Stomach (tissue), 4 donors: ENCODE measurements at regions not wholly inside any gene's neighbourhood (a gene's known extent, or its start where the extent isn't known, plus 50 kb on each side); places are given as distances from the start of the nearest gene placed in this dataset.

Source experiments
- CTCF ChIP-seq, 7 experiments: fragments of 450-650 bp in 4 of 7; fragments of 200-600 bp in 3 of 7; sonication (generic) in 3 of 7; IDR thresholded peaks; one replicate each; pipeline ENCODE4 v1.5.1; 2016 to 2019; ENCODE audit warnings: antibody characterized with exemption in 7 of 7, control low read depth in 2 of 7, mild to moderate bottlenecking in 1 of 7
- EP300 ChIP-seq: sonication (generic); formaldehyde crosslinking; IDR thresholded peaks from one replicate; pipeline ENCODE4 v1.6.1; 2017; ENCODE audit warnings: antibody characterized with exemption
- POLR2A ChIP-seq, 4 donors: fragments of 450-650 bp; IDR thresholded peaks; one replicate each; pipeline ENCODE4 v1.6.1; 2016; ENCODE audit warnings: antibody characterized with exemption in 4 of 4, control low read depth in 2 of 4, mild to moderate bottlenecking in 1 of 4, moderate library complexity in 1 of 4

GRCh38 chr4:58644549-58644948, 1534.4 kb upstream of the IGFBP7 start:
- no peak for TF ChIP-seq EP300
- TF ChIP-seq CTCF (IDR thresholded peaks at IDR 0.05) = no peak
- no peak for TF ChIP-seq POLR2A (IDR thresholded peaks at IDR 0.05)
